Brain microvascular endothelial cell (primary cell): ENCODE measurements at regions not wholly inside any gene's neighbourhood (a gene's known extent, or its start where the extent isn't known, plus 50 kb on each side); places are given as distances from the start of the nearest gene placed in this dataset.

ENCODE experiments used
- DNase-seq: peaks from one replicate; pipeline ENCODE4 v3.0.0-alpha.2; 2020
- H3K27ac ChIP-seq: fragments of 250-450 bp; sonication (Bioruptor Pico); 2 replicates; pipeline ENCODE4 v1.5.1; 2020; ENCODE audit warnings: mild to moderate bottlenecking, moderate library complexity
- H3K27me3 ChIP-seq: fragments of 250-450 bp; sonication (Bioruptor Pico); replicated peaks from 2 replicates; pipeline ENCODE4 v1.5.1; 2020; ENCODE audit warnings: mild to moderate bottlenecking
- H3K36me3 ChIP-seq: fragments of 250-450 bp; sonication (Bioruptor Pico); replicated peaks from 2 replicates; pipeline ENCODE4 v1.5.1; 2020; ENCODE audit warnings: mild to moderate bottlenecking
- H3K4me3 ChIP-seq: 2 replicates; pipeline ENCODE4 v1.5.1; 2011; ENCODE audit warnings: low read depth, mild to moderate bottlenecking, control low read depth, low read length, moderate library complexity
- CTCF ChIP-seq: IDR thresholded peaks from 2 replicates; pipeline ENCODE4 v1.5.1; 2011; ENCODE audit warnings: low read depth, mild to moderate bottlenecking, moderate library complexity, low read length, control low read depth, inconsistent platforms; ENCODE audit errors: missing control alignments
- in situ Hi-C: cut with HindIII; loops from 2 replicates; pipeline ENCODE4 v1.10.0; 2017; ENCODE audit warnings: low sequenced_read_pairs, low pct_ligation_motif_present

- Histone ChIP-seq H3K27me3 (no peaks in the 10 kb centered on the region), H3K27ac (no peak overlapping the region), H3K36me3 (no peaks in the 10 kb centered on the region), H3K4me3 (no peak overlapping the region)
- DNase-seq, result no peak
- in situ Hi-C loops, result no loop called here
- no peak for TF ChIP-seq CTCF
Observed at GRCh38 chrX:84729408-84729807, 227.2 kb upstream of the HDX start.

GRCh38 chrX:84729809-84730208, 227.6 kb upstream of the HDX start:
- peak; percentile 79 for TF ChIP-seq CTCF
- no peak for DNase-seq
- in situ Hi-C loops, result no loop called here
- Histone ChIP-seq H3K4me3 (no peak overlapping the region), H3K36me3 (no peaks in the 10 kb centered on the region), H3K27ac (no peak overlapping the region), H3K27me3 (no peaks in the 10 kb centered on the region)

- in situ Hi-C loops, result no loop called here
- no peaks in the 10 kb centered on the region for H3K27me3 ChIP-seq
- H3K4me3 ChIP-seq, result no peak overlapping the region
- no peak for DNase-seq
- no peak for TF ChIP-seq CTCF
- no peaks in the 10 kb centered on the region for H3K36me3 ChIP-seq
- H3K27ac ChIP-seq, result no peak overlapping the region
Observed at GRCh38 chrX:84735025-84735424, 232.8 kb upstream of the HDX start.

- in situ Hi-C loops, result no loop called here
- Histone ChIP-seq H3K4me3 (no peak overlapping the region), H3K27ac (no peak overlapping the region), H3K27me3 (no peaks in the 10 kb centered on the region), H3K36me3 (no peaks in the 10 kb centered on the region)
- no peak for DNase-seq
- no peak for TF ChIP-seq CTCF
Observed at GRCh38 chrX:84737471-84737871, 235.2 kb upstream of the HDX start.

GRCh38 chrX:84747516-84747915, 245.3 kb upstream of the HDX start:
- Histone ChIP-seq H3K36me3 (no peaks in the 10 kb centered on the region), H3K4me3 (no peak overlapping the region), H3K27ac (no peak overlapping the region), H3K27me3 (no peaks in the 10 kb centered on the region)
- DNase-seq, result no peak
- TF ChIP-seq CTCF, result no peak
- in situ Hi-C loops, result no loop called here

GRCh38 chrX:84748965-84749656, 246.9 kb upstream of the HDX start:
- in situ Hi-C loops, result no loop called here
- no peaks in the 10 kb centered on the region for H3K36me3 ChIP-seq
- no peak overlapping the region for H3K27ac ChIP-seq
- TF ChIP-seq CTCF, result no peak
- H3K4me3 ChIP-seq, result no peak overlapping the region
- DNase-seq, result no peak
- no peaks in the 10 kb centered on the region for H3K27me3 ChIP-seq
